ENCODE measurements at regions not wholly inside any gene's neighbourhood (a gene's known extent, or its start where the extent isn't known, plus 50 kb on each side); places are given as distances from the start of the nearest gene placed in this dataset.

GRCh38 chr7:25348104-25348503 lies 119.8 kb upstream of the NPVF start:
- TF ChIP-seq CTCF (IDR thresholded peaks at IDR 0.05) (no peak), EP300 (IDR thresholded peaks at IDR 0.05) (no peak), POLR2A (IDR thresholded peaks at IDR 0.05) (no peak)
- Histone ChIP-seq H3K36me3 (no peaks in the 10 kb centered on the region), H3K4me3 (no peak overlapping the region), H3K27me3 (no peaks in the 10 kb centered on the region), H3K9me3 (no peaks in the 10 kb centered on the region), H3K4me1 (no peaks in the 10 kb centered on the region), H3K27ac (no peak overlapping the region)
- 61 to 67% methylated on average over 3 of the region's 3 CpGs for WGBS, 2 donors
- no peak for DNase-seq (ENCODE audit: low spot score in 2 of 2)

- Histone ChIP-seq H3K9me3 (no peaks in the 10 kb centered on the region), H3K27ac (no peak overlapping the region), H3K27me3 (no peaks in the 10 kb centered on the region), H3K4me3 (no peak overlapping the region), H3K36me3 (no peaks in the 10 kb centered on the region), H3K4me1 (no peaks in the 10 kb centered on the region)
- TF ChIP-seq POLR2A (IDR thresholded peaks at IDR 0.05) (no peak), EP300 (IDR thresholded peaks at IDR 0.05) (no peak), CTCF (IDR thresholded peaks at IDR 0.05) (no peak)
- DNase-seq (ENCODE audit: low spot score in 2 of 2), result no peak
- 84 to 85% methylated on average over 6 of the region's 6 CpGs for WGBS, 2 donors
Measured at GRCh38 chr7:25349283-25350017, 121.2 kb upstream of the NPVF start.

- TF ChIP-seq EP300 (IDR thresholded peaks at IDR 0.05) (no peak), CTCF (IDR thresholded peaks at IDR 0.05) (no peak), POLR2A (IDR thresholded peaks at IDR 0.05) (no peak)
Measured at GRCh38 chr7:25350041-25350440, 121.8 kb upstream of the NPVF start.

GRCh38 chr7:25351761-25352160 lies 123.5 kb upstream of the NPVF start:
- Histone ChIP-seq H3K27me3 (no peaks in the 10 kb centered on the region), H3K27ac (no peak overlapping the region), H3K4me3 (no peak overlapping the region), H3K36me3 (no peaks in the 10 kb centered on the region), H3K4me1 (no peaks in the 10 kb centered on the region), H3K9me3 (no peaks in the 10 kb centered on the region)
- DNase-seq (ENCODE audit: low spot score in 2 of 2), result no peak
- 91 to 93% methylated on average over 4 of the region's 4 CpGs for WGBS, 2 donors
- TF ChIP-seq POLR2A (IDR thresholded peaks at IDR 0.05) (no peak), CTCF (IDR thresholded peaks at IDR 0.05) (no peak), EP300 (IDR thresholded peaks at IDR 0.05) (no peak)

More at GRCh38 chr7:25350041-25350440, 121.8 kb upstream of the NPVF start:
- Histone ChIP-seq H3K27ac (no peak overlapping the region), H3K27me3 (no peaks in the 10 kb centered on the region), H3K9me3 (no peaks in the 10 kb centered on the region), H3K4me3 (no peak overlapping the region), H3K4me1 (no peaks in the 10 kb centered on the region), H3K36me3 (no peaks in the 10 kb centered on the region)
- no peak for DNase-seq (ENCODE audit: low spot score in 2 of 2)
- WGBS, 2 donors, result 83 to 91% methylated on average over 6 of the region's 6 CpGs

GRCh38 chr7:25353196-25353595 lies 124.9 kb upstream of the NPVF start:
- TF ChIP-seq CTCF (IDR thresholded peaks at IDR 0.05) (no peak), EP300 (IDR thresholded peaks at IDR 0.05) (no peak), POLR2A (IDR thresholded peaks at IDR 0.05) (no peak)
- Histone ChIP-seq H3K36me3 (no peaks in the 10 kb centered on the region), H3K4me1 (no peaks in the 10 kb centered on the region), H3K4me3 (no peak overlapping the region), H3K9me3 (no peaks in the 10 kb centered on the region), H3K27me3 (no peaks in the 10 kb centered on the region), H3K27ac (no peak overlapping the region)
- no peak for DNase-seq (ENCODE audit: low spot score in 2 of 2)
- WGBS, 2 donors, result 61 to 82% methylated on average over 2 of the region's 2 CpGs
